NT2/D1 (cell line): ENCODE measurements at regions not wholly inside any gene's neighbourhood (a gene's known extent, or its start where the extent isn't known, plus 50 kb on each side); places are given as distances from the start of the nearest gene placed in this dataset.
"Not testable (repeated sequence)": the region's sequence is repeated elsewhere in the genome, so short reads cannot be mapped to it uniquely, and the experiment has no call there.

Experiments
- DNase-seq: peaks from one replicate; pipeline ENCODE4 v3.0.0-alpha.2; 2011; ENCODE audit warnings: low read depth, low spot score
- H3K27me3 ChIP-seq: 2 replicates; pipeline ENCODE4 v1.6.0; 2011; ENCODE audit warnings: mild to moderate bottlenecking; ENCODE audit not compliant: insufficient read length, insufficient read depth
- H3K36me3 ChIP-seq: 2 replicates; pipeline ENCODE4 v1.6.1; 2011; ENCODE audit warnings: mild to moderate bottlenecking, low read length, mixed read lengths; ENCODE audit not compliant: insufficient read depth, insufficient read length
- H3K4me1 ChIP-seq: 2 replicates; pipeline ENCODE4 v1.5.1; 2011; ENCODE audit not compliant: insufficient read depth, insufficient read length
- H3K4me3 ChIP-seq: 2 replicates; pipeline ENCODE4 v1.5.1; 2011; ENCODE audit warnings: low read depth; ENCODE audit not compliant: insufficient read length
- H3K9ac ChIP-seq: 2 replicates; pipeline ENCODE4 v1.6.0; 2011; ENCODE audit warnings: low read depth; ENCODE audit not compliant: insufficient read length
- H3K9me3 ChIP-seq: 2 replicates; pipeline ENCODE4 v1.5.1; 2011; ENCODE audit warnings: mild to moderate bottlenecking, low read length; ENCODE audit not compliant: insufficient read depth
- SUZ12 ChIP-seq: IDR thresholded peaks from 2 replicates; pipeline ENCODE4 v1.6.1; 2011; ENCODE audit not compliant: insufficient read length, insufficient read depth; ENCODE audit errors: extremely low read depth
- YY1 ChIP-seq: IDR thresholded peaks from 2 replicates; pipeline ENCODE4 v1.6.1; 2011; ENCODE audit not compliant: insufficient read length, insufficient read depth
- ZNF274 ChIP-seq: IDR thresholded peaks from 2 replicates; pipeline ENCODE4 v1.6.1; 2011; ENCODE audit warnings: mild to moderate bottlenecking, low read depth, low read length

GRCh38 chr3:159882367-159882766 is 106.3 kb upstream of the IL12A start:
- Histone ChIP-seq H3K27me3 (no peaks in the 10 kb centered on the region), H3K9ac (no peak overlapping the region), H3K4me1 (peaks cover 6% of the 10 kb centered on the region), H3K36me3 (peaks cover 10% of the 10 kb centered on the region), H3K4me3 (no peak overlapping the region), H3K9me3 (no peaks in the 10 kb centered on the region)
- no peak for DNase-seq
- TF ChIP-seq YY1 = no peak
- TF ChIP-seq SUZ12 = no peak
- TF ChIP-seq ZNF274 = no peak

GRCh38 chr3:159882790-159883779 is 105.5 kb upstream of the IL12A start:
- no peak for TF ChIP-seq SUZ12
- no peak for TF ChIP-seq YY1
- no peak for TF ChIP-seq ZNF274
- Histone ChIP-seq H3K36me3 (peaks cover 15% of the 10 kb centered on the region), H3K27me3 (no peaks in the 10 kb centered on the region), H3K9me3 (no peaks in the 10 kb centered on the region), H3K9ac (no peak overlapping the region), H3K4me3 (no peak overlapping the region), H3K4me1 (peaks cover 6% of the 10 kb centered on the region)
- DNase-seq = no peak

GRCh38 chr3:159884661-159885402 is 103.8 kb upstream of the IL12A start:
- Histone ChIP-seq H3K36me3 (peaks cover 20% of the 10 kb centered on the region), H3K4me1 (peaks cover 6% of the 10 kb centered on the region), H3K9me3 (no peaks in the 10 kb centered on the region), H3K9ac (no peak overlapping the region), H3K4me3 (no peak overlapping the region), H3K27me3 (no peaks in the 10 kb centered on the region)
- TF ChIP-seq SUZ12 = no peak
- TF ChIP-seq YY1 = no peak
- no peak for TF ChIP-seq ZNF274
- no peak for DNase-seq

GRCh38 chr3:159886050-159886449 is 102.6 kb upstream of the IL12A start:
- Histone ChIP-seq H3K4me1 (peaks cover 6% of the 10 kb centered on the region), H3K27me3 (no peaks in the 10 kb centered on the region), H3K9me3 (no peaks in the 10 kb centered on the region), H3K36me3 (peaks cover 20% of the 10 kb centered on the region), H3K4me3 (no peak overlapping the region), H3K9ac (no peak overlapping the region)
- no peak for TF ChIP-seq YY1
- TF ChIP-seq SUZ12 = no peak
- no peak for TF ChIP-seq ZNF274
- no peak for DNase-seq

- H3K27me3 ChIP-seq, H3K4me3 ChIP-seq, H3K9ac ChIP-seq, H3K9me3 ChIP-seq, DNase-seq, H3K4me1 ChIP-seq: not testable (repeated sequence)
- peaks cover 23% of the 10 kb centered on the region for H3K36me3 ChIP-seq
Observed at GRCh38 chr3:159886530-159886929, 102.1 kb upstream of the IL12A start.

GRCh38 chr3:159887168-159887567 is 101.5 kb upstream of the IL12A start:
- Histone ChIP-seq H3K9ac (no peak overlapping the region), H3K9me3 (no peaks in the 10 kb centered on the region), H3K4me3 (no peak overlapping the region), H3K27me3 (no peaks in the 10 kb centered on the region), H3K4me1 (peaks cover 2% of the 10 kb centered on the region), H3K36me3 (peaks cover 29% of the 10 kb centered on the region)
- TF ChIP-seq ZNF274 (no peak), SUZ12 (no peak), YY1 (no peak)
- no peak for DNase-seq

- Histone ChIP-seq H3K36me3 (peaks cover 37% of the 10 kb centered on the region), H3K4me3 (no peak overlapping the region), H3K27me3 (no peaks in the 10 kb centered on the region), H3K4me1 (no peaks in the 10 kb centered on the region), H3K9me3 (no peaks in the 10 kb centered on the region), H3K9ac (no peak overlapping the region)
- no peak for TF ChIP-seq ZNF274
- TF ChIP-seq YY1 = no peak
- TF ChIP-seq SUZ12 = no peak
- no peak for DNase-seq
Observed at GRCh38 chr3:159887911-159888310, 100.7 kb upstream of the IL12A start.
